DND-41 (cell line): ENCODE measurements at regions not wholly inside any gene's neighbourhood (a gene's known extent, or its start where the extent isn't known, plus 50 kb on each side); places are given as distances from the start of the nearest gene placed in this dataset.

Experiments
- CTCF ChIP-seq: IDR thresholded peaks from 2 replicates; pipeline ENCODE4 v1.5.1; 2012; ENCODE audit warnings: borderline replicate concordance, low read length, moderate library complexity, mild to moderate bottlenecking; ENCODE audit not compliant: poor library complexity, severe bottlenecking; ENCODE audit errors: extremely low read depth
- EZH2 ChIP-seq: IDR thresholded peaks from 3 replicates; pipeline ENCODE4 v1.6.1; 2012; ENCODE audit warnings: borderline replicate concordance, low read depth, mild to moderate bottlenecking, moderate library complexity, low read length, inconsistent platforms; ENCODE audit not compliant: severe bottlenecking

- TF ChIP-seq CTCF (no peak), EZH2 (no peak)
Measured at GRCh38 chr21:16651956-16652355, 860.9 kb upstream of the CXADR start.
